GM23338 (cell line): ENCODE measurements at regions not wholly inside any gene's neighbourhood (a gene's known extent, or its start where the extent isn't known, plus 50 kb on each side); places are given as distances from the start of the nearest gene placed in this dataset.

Source experiments
- ATAC-seq: fragments of 200-7000 bp; cut with Tn5 transposase; 3 replicates; pipeline ENCODE4 v1.9.1; 2020
- DNase-seq: peaks from one replicate; pipeline ENCODE4 v3.0.0-alpha.2; 2015; ENCODE audit warnings: low spot score
- H2AFZ ChIP-seq: fragments of 200-600 bp; sonication (generic); 2 replicates; pipeline ENCODE4 v1.8.0; 2016; ENCODE audit warnings: antibody characterized with exemption, mild to moderate bottlenecking, moderate library complexity
- H3F3A ChIP-seq: fragments of 200-600 bp; sonication (generic); replicated peaks from 2 replicates; pipeline ENCODE4 v1.8.0; 2017; ENCODE audit warnings: antibody characterized with exemption, mixed run types, low read depth
- H3K27ac ChIP-seq: fragments of 200-600 bp; sonication (generic); 2 replicates; pipeline ENCODE4 v1.6.1; 2016; ENCODE audit warnings: low read depth
- H3K27me3 ChIP-seq: fragments of 200-600 bp; sonication (generic); 2 replicates; pipeline ENCODE4 v1.8.0; 2016; ENCODE audit warnings: mild to moderate bottlenecking, mixed run types, moderate library complexity; ENCODE audit not compliant: insufficient read depth
- H3K36me3 ChIP-seq: fragments of 200-600 bp; sonication (generic); 2 replicates; pipeline ENCODE4 v1.8.0; 2016; ENCODE audit warnings: mild to moderate bottlenecking; ENCODE audit not compliant: insufficient read depth
- H3K4me1 ChIP-seq: fragments of 200-600 bp; sonication (generic); 2 replicates; pipeline ENCODE4 v1.8.0; 2016; ENCODE audit warnings: mild to moderate bottlenecking, moderate library complexity; ENCODE audit not compliant: insufficient read depth
- H3K4me2 ChIP-seq: fragments of 200-600 bp; sonication (generic); 2 replicates; pipeline ENCODE4 v1.7.1; 2017; ENCODE audit warnings: mixed run types
- H3K4me3 ChIP-seq: fragments of 200-600 bp; sonication (generic); 2 replicates; pipeline ENCODE4 v1.6.1; 2016; ENCODE audit warnings: mixed run types
- H3K79me2 ChIP-seq: fragments of 200-600 bp; sonication (generic); replicated peaks from 2 replicates; pipeline ENCODE4 v1.8.0; 2017; ENCODE audit warnings: mild to moderate bottlenecking; ENCODE audit not compliant: insufficient read depth
- H3K9me2 ChIP-seq: fragments of 200-600 bp; sonication (generic); 2 replicates; pipeline ENCODE4 v1.8.0; 2017; ENCODE audit not compliant: insufficient read depth
- H4K20me1 ChIP-seq: fragments of 200-600 bp; sonication (generic); replicated peaks from 2 replicates; pipeline ENCODE4 v1.8.0; 2017; ENCODE audit warnings: mild to moderate bottlenecking; ENCODE audit not compliant: insufficient read depth
- H3K27ac Mint-ChIP-seq: 2 replicates; pipeline ENCODE4 v1.8.0; 2020; ENCODE audit warnings: inconsistent platforms, mild to moderate bottlenecking, moderate library complexity, mixed read lengths
- H3K27me3 Mint-ChIP-seq: 3 replicates; pipeline ENCODE4 v1.8.0; 2022; ENCODE audit warnings: low read depth, mild to moderate bottlenecking, moderate library complexity, mixed read lengths, inconsistent platforms; ENCODE audit not compliant: insufficient read depth, poor library complexity
- H3K36me3 Mint-ChIP-seq: 3 replicates; pipeline ENCODE4 v1.8.0; 2021; ENCODE audit warnings: low read depth, mild to moderate bottlenecking, inconsistent platforms, moderate library complexity, mixed read lengths
- H3K4me1 Mint-ChIP-seq: 3 replicates; pipeline ENCODE4 v1.8.0; 2020; ENCODE audit warnings: mild to moderate bottlenecking, inconsistent platforms, mixed read lengths
- H3K4me3 Mint-ChIP-seq: 3 replicates; pipeline ENCODE4 v1.8.0; 2021; ENCODE audit warnings: moderate library complexity, mild to moderate bottlenecking, inconsistent platforms, mixed read lengths
- H3K9me3 Mint-ChIP-seq: 3 replicates; pipeline ENCODE4 v1.8.0; 2020; ENCODE audit warnings: moderate library complexity, mild to moderate bottlenecking, inconsistent platforms, mixed read lengths
- CREB1 ChIP-seq: fragments of 250-450 bp; sonication (Bioruptor Pico); IDR thresholded peaks from 2 replicates; pipeline ENCODE4 v1.5.0; 2020; ENCODE audit warnings: low read depth, mild to moderate bottlenecking, moderate library complexity
- EZH2 ChIP-seq: fragments of 200-600 bp; sonication (generic); IDR thresholded peaks from one replicate; pipeline ENCODE4 v1.8.0; 2017; ENCODE audit warnings: antibody characterized with exemption, mild to moderate bottlenecking, low read depth; ENCODE audit not compliant: unreplicated experiment
- JUNB ChIP-seq: IDR thresholded peaks from one replicate; pipeline ENCODE4 v1.6.1; 2016; ENCODE audit warnings: antibody characterized with exemption; ENCODE audit not compliant: unreplicated experiment
- POLR2AphosphoS5 ChIP-seq: IDR thresholded peaks from 2 replicates; pipeline ENCODE4 v1.6.1; 2016; ENCODE audit warnings: antibody characterized with exemption, low read depth
- STAT1 ChIP-seq: IDR thresholded peaks from one replicate; pipeline ENCODE4 v1.6.1; 2016; ENCODE audit warnings: antibody characterized with exemption; ENCODE audit not compliant: unreplicated experiment
- ZNF114 ChIP-seq: fragments of 250-450 bp; sonication (Bioruptor Pico); IDR thresholded peaks from 2 replicates; pipeline ENCODE4 v1.5.0; 2020; ENCODE audit warnings: mild to moderate bottlenecking, moderate library complexity
- ZNF331 ChIP-seq: fragments of 250-450 bp; sonication (Bioruptor Pico); IDR thresholded peaks from 2 replicates; pipeline ENCODE4 v1.5.0; 2020; ENCODE audit warnings: low read depth, mild to moderate bottlenecking, moderate library complexity
- TF ChIP-seq, protein P1 (sequence below): IDR thresholded peaks from one replicate; pipeline ENCODE4 v1.6.1; 2018; ENCODE audit warnings: antibody characterized with exemption; ENCODE audit not compliant: unreplicated experiment
- TF ChIP-seq, protein P2 (sequence below): IDR thresholded peaks from 2 replicates; pipeline ENCODE4 v1.6.1; 2016; ENCODE audit warnings: antibody characterized with exemption
- TF ChIP-seq, protein P3 (sequence below), 2 experiments: fragments of 200-600 bp in 1 of 2; sonication (generic) in 1 of 2; conservative IDR thresholded peaks; 2 replicates each; pipeline versions ENCODE4 v1.5.1 to v1.6.1; 2016 to 2017; ENCODE audit warnings: antibody characterized with exemption in 2 of 2, low read depth in 2 of 2, mild to moderate bottlenecking in 2 of 2, moderate library complexity in 1 of 2

DNA sequence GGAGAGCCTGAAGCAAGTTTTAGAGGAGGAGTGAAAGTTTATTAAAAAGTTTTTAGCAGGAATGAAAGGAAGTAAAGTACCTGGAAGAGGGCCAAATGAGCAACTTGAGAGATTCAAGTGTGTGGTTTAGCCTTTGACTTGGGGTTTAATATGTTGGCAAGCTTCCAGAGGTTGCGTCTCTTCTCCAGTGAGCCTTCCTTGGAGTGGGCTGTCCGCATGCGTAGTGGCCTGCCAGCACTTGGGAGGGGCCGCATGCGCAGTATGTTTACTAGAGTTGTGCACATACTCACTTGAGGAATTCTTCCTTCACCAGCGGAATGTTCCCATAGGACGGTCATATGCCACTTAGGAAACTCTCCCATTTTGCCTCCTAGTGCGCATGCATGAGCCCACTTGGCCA, 235.2 kb downstream of the ALDH8A1 start (continued):
- TF ChIP-seq, protein P1, sequence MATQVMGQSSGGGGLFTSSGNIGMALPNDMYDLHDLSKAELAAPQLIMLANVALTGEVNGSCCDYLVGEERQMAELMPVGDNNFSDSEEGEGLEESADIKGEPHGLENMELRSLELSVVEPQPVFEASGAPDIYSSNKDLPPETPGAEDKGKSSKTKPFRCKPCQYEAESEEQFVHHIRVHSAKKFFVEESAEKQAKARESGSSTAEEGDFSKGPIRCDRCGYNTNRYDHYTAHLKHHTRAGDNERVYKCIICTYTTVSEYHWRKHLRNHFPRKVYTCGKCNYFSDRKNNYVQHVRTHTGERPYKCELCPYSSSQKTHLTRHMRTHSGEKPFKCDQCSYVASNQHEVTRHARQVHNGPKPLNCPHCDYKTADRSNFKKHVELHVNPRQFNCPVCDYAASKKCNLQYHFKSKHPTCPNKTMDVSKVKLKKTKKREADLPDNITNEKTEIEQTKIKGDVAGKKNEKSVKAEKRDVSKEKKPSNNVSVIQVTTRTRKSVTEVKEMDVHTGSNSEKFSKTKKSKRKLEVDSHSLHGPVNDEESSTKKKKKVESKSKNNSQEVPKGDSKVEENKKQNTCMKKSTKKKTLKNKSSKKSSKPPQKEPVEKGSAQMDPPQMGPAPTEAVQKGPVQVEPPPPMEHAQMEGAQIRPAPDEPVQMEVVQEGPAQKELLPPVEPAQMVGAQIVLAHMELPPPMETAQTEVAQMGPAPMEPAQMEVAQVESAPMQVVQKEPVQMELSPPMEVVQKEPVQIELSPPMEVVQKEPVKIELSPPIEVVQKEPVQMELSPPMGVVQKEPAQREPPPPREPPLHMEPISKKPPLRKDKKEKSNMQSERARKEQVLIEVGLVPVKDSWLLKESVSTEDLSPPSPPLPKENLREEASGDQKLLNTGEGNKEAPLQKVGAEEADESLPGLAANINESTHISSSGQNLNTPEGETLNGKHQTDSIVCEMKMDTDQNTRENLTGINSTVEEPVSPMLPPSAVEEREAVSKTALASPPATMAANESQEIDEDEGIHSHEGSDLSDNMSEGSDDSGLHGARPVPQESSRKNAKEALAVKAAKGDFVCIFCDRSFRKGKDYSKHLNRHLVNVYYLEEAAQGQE, result no peak
- no peak for TF ChIP-seq JUNB

GRCh38 chr6:134714113-134714512, 235.8 kb downstream of the ALDH8A1 start:
- no peaks in the 10 kb centered on the region for H4K20me1 ChIP-seq
- no peaks in the 10 kb centered on the region for H3F3A ChIP-seq
- no peaks in the 10 kb centered on the region for H3K27me3 ChIP-seq
- H3K9me2 ChIP-seq, result no peaks in the 10 kb centered on the region
- DNase-seq (no peak), ATAC-seq (no peak)
- H3K27me3 Mint-ChIP-seq, result peaks cover 3% of the 10 kb centered on the region
- no peak overlapping the region for H3K27ac Mint-ChIP-seq
- H3K27ac ChIP-seq, result no peak overlapping the region
- TF ChIP-seq EZH2 (no peak), ZNF331 (CRISPR knock-in tag) (no peak), POLR2AphosphoS5 (no peak), STAT1 (no peak), ZNF114 (CRISPR knock-in tag) (no peak), CREB1 (CRISPR knock-in tag) (no peak)
- TF ChIP-seq, protein P2, sequence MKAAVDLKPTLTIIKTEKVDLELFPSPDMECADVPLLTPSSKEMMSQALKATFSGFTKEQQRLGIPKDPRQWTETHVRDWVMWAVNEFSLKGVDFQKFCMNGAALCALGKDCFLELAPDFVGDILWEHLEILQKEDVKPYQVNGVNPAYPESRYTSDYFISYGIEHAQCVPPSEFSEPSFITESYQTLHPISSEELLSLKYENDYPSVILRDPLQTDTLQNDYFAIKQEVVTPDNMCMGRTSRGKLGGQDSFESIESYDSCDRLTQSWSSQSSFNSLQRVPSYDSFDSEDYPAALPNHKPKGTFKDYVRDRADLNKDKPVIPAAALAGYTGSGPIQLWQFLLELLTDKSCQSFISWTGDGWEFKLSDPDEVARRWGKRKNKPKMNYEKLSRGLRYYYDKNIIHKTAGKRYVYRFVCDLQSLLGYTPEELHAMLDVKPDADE, result no peak
- no peaks in the 10 kb centered on the region for H3K79me2 ChIP-seq
- H3K4me3 Mint-ChIP-seq, result no peak overlapping the region
- no peaks in the 10 kb centered on the region for H3K4me1 ChIP-seq
- no peak overlapping the region for H2AFZ ChIP-seq
- H3K9me3 Mint-ChIP-seq, result no peaks in the 10 kb centered on the region
- H3K36me3 ChIP-seq, result no peaks in the 10 kb centered on the region
- no peaks in the 10 kb centered on the region for H3K36me3 Mint-ChIP-seq
- peaks cover 2% of the 10 kb centered on the region; the same call in 1 of the 3 replicates for H3K4me1 Mint-ChIP-seq
- H3K4me2 ChIP-seq, result no peak overlapping the region
- H3K4me3 ChIP-seq, result no peak overlapping the region

- no peaks in the 10 kb centered on the region for H3K9me2 ChIP-seq
- DNase-seq, result no peak
- ATAC-seq, result no peak
- Mint-ChIP-seq H3K9me3 (no peaks in the 10 kb centered on the region), H3K27me3 (no peaks in the 10 kb centered on the region), H3K4me3 (no peak overlapping the region), H3K4me1 (peaks cover 3% of the 10 kb centered on the region; the same call in 2 of the 3 replicates), H3K27ac (no peak overlapping the region), H3K36me3 (no peaks in the 10 kb centered on the region)
- no peaks in the 10 kb centered on the region for H3K27me3 ChIP-seq
- H3K36me3 ChIP-seq, result no peaks in the 10 kb centered on the region
- H3K4me1 ChIP-seq, result no peaks in the 10 kb centered on the region
- H3K4me2 ChIP-seq, result no peak overlapping the region
- H3K4me3 ChIP-seq, result no peak overlapping the region
- no peaks in the 10 kb centered on the region for H4K20me1 ChIP-seq
- no peak overlapping the region for H3K27ac ChIP-seq
- H3K79me2 ChIP-seq, result no peaks in the 10 kb centered on the region
- no peak overlapping the region for H2AFZ ChIP-seq
- H3F3A ChIP-seq, result no peaks in the 10 kb centered on the region
- TF ChIP-seq CREB1 (CRISPR knock-in tag), result no peak
- TF ChIP-seq, protein P3, sequence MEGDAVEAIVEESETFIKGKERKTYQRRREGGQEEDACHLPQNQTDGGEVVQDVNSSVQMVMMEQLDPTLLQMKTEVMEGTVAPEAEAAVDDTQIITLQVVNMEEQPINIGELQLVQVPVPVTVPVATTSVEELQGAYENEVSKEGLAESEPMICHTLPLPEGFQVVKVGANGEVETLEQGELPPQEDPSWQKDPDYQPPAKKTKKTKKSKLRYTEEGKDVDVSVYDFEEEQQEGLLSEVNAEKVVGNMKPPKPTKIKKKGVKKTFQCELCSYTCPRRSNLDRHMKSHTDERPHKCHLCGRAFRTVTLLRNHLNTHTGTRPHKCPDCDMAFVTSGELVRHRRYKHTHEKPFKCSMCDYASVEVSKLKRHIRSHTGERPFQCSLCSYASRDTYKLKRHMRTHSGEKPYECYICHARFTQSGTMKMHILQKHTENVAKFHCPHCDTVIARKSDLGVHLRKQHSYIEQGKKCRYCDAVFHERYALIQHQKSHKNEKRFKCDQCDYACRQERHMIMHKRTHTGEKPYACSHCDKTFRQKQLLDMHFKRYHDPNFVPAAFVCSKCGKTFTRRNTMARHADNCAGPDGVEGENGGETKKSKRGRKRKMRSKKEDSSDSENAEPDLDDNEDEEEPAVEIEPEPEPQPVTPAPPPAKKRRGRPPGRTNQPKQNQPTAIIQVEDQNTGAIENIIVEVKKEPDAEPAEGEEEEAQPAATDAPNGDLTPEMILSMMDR (conservative IDR thresholded peaks at IDR 0.05; ENCODE audit: low read depth in 2 of 2), result no peak
These were observed 237.6 kb downstream of the ALDH8A1 start for GRCh38 chr6:134712311-134712710.
